Left ventricle myocardium inferior (tissue), 1 donor: ENCODE measurements at regions not wholly inside any gene's neighbourhood (a gene's known extent, or its start where the extent isn't known, plus 50 kb on each side); places are given as distances from the start of the nearest gene placed in this dataset.

Experiments used
- DNase-seq: peaks from one replicate; pipeline ENCODE4 v3.0.0-alpha.2; 2020
- H3K27ac ChIP-seq: fragments of 200-600 bp; replicated peaks from 2 replicates; pipeline ENCODE4 v1.8.0; 2021
- H3K27me3 ChIP-seq: fragments of 200-600 bp; 2 replicates; pipeline ENCODE4 v1.8.0; 2021; ENCODE audit warnings: low read depth
- H3K36me3 ChIP-seq: fragments of 200-600 bp; 2 replicates; pipeline ENCODE4 v1.8.0; 2021
- H3K4me1 ChIP-seq: fragments of 200-600 bp; 2 replicates; pipeline ENCODE4 v1.8.0; 2021
- H3K4me3 ChIP-seq: fragments of 200-600 bp; 2 replicates; pipeline ENCODE4 v1.8.0; 2021; ENCODE audit warnings: mild to moderate bottlenecking, moderate library complexity
- H3K9me3 ChIP-seq: fragments of 200-600 bp; replicated peaks from 2 replicates; pipeline ENCODE4 v1.8.0; 2021
- CTCF ChIP-seq: fragments of 200-600 bp; IDR thresholded peaks from 2 replicates; pipeline ENCODE4 v1.8.0; 2021; ENCODE audit warnings: antibody characterized with exemption, mild to moderate bottlenecking, borderline replicate concordance
- intact Hi-C: fragments of 100-400 bp; cut with micrococcal nuclease; formaldehyde crosslinking; loops from one replicate; pipeline ENCODE4 v1.11.0; 2022
- donor health status: DM: no; HTN: yes; CAD: no; lungs with severe emphysema.

DNA sequence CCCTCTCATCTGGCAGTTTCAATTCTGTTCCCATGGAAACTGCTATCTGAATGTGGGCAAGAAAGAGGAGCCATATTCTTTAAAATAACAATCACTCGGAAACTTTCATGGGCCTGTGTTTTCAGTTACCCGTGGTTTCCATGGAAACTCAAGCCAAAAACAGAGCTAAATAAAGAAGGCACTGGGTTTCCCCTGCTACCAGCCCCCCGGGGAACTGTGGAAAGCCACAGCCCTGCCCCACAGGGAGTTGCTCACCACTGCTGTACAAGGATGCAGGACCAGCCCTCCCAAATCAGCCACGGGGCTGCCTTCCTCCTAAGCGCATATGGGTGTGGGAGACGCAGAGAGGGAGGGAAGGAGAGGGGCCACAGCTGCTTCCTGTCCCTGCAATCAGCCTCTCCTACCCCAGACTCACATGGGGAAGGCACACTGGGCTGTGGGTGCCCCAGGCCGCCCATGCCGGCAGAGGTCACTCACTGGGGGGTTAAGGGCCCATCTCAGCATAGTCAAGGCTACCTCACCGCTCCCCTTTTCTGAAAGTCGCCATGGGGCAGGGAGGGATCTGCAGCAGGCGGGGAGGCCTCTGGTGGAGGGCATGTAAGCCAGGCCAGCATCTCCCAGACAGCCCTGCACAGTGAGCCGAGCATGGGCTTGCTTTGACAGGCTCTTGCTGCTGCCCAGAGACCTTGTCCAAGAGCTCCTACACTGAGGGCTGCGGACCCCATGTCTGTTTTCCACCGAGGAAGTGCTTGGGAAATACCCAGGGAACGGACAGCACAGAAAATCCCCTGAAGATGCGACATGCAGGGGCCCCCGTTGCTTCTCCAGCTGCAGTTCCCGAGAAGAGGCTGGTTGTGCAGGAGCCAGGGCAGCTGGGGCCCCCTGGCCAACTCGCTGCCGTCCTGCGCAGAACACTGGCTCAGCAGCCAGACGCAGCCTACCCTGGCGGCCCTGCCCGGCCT lies 157.3 kb upstream of the PPP2R2D start:
- Histone ChIP-seq H3K27ac (no peak overlapping the region), H3K36me3 (no peaks in the 10 kb centered on the region), H3K9me3 (peaks cover 7% of the 10 kb centered on the region), H3K4me3 (no peak overlapping the region), H3K27me3 (peaks cover 85% of the 10 kb centered on the region), H3K4me1 (no peaks in the 10 kb centered on the region)
- no peak for TF ChIP-seq CTCF
- no peak for DNase-seq
- intact Hi-C loops = no loop called here

- H3K4me1 ChIP-seq = no peaks in the 10 kb centered on the region
- H3K9me3 ChIP-seq = peaks cover 7% of the 10 kb centered on the region
- intact Hi-C loops = no loop called here
- H3K4me3 ChIP-seq = no peak overlapping the region
- H3K27ac ChIP-seq = no peak overlapping the region
- H3K36me3 ChIP-seq = no peaks in the 10 kb centered on the region
- TF ChIP-seq CTCF = no peak
- H3K27me3 ChIP-seq = peaks cover 88% of the 10 kb centered on the region
- DNase-seq = no peak
Observed at GRCh38 chr10:131744346-131744745, 156.5 kb upstream of the PPP2R2D start.

GRCh38 chr10:131745591-131745990 lies 155.2 kb upstream of the PPP2R2D start:
- no peaks in the 10 kb centered on the region for H3K4me1 ChIP-seq
- H3K9me3 ChIP-seq = no peaks in the 10 kb centered on the region
- H3K36me3 ChIP-seq = no peaks in the 10 kb centered on the region
- no peak overlapping the region for H3K4me3 ChIP-seq
- H3K27ac ChIP-seq = no peak overlapping the region
- H3K27me3 ChIP-seq = peaks cover 94% of the 10 kb centered on the region
- no peak for DNase-seq
- intact Hi-C loops = no loop called here
- TF ChIP-seq CTCF = no peak

GRCh38 chr10:131746241-131746711 lies 154.5 kb upstream of the PPP2R2D start:
- H3K27ac ChIP-seq = no peak overlapping the region
- peaks cover 99% of the 10 kb centered on the region for H3K27me3 ChIP-seq
- no peak for DNase-seq
- H3K9me3 ChIP-seq = no peaks in the 10 kb centered on the region
- H3K4me1 ChIP-seq = no peaks in the 10 kb centered on the region
- intact Hi-C loops = no loop called here
- no peak overlapping the region for H3K4me3 ChIP-seq
- no peak for TF ChIP-seq CTCF
- H3K36me3 ChIP-seq = no peaks in the 10 kb centered on the region

DNA sequence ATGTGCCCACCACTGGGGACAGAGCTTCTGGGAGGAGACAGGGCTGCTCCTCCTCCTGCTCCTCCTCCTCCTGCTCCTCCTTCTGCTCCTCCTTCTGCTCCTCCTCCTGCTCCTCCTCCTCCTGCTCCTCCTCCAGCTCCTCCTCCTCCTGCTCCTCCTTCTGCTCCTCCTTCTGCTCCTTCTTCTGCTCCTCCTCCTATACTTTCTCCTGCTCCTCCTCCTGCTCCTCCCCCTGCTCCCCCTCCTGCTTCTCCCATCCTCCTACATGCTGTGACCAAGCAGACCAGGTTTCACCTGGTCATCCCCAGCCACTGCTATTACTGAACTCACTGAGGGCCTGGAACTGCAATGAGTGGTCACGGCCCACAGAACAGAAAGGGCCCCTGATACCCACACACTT lies 154.0 kb upstream of the PPP2R2D start:
- TF ChIP-seq CTCF = no peak
- intact Hi-C loops = no loop called here
- Histone ChIP-seq H3K4me1 (no peaks in the 10 kb centered on the region), H3K27ac (no peak overlapping the region), H3K27me3 (peaks cover 99% of the 10 kb centered on the region), H3K4me3 (no peak overlapping the region), H3K9me3 (no peaks in the 10 kb centered on the region), H3K36me3 (no peaks in the 10 kb centered on the region)
- DNase-seq = no peak
